Skin epidermis (tissue), 12 donors: ENCODE measurements at regions not wholly inside any gene's neighbourhood (a gene's known extent, or its start where the extent isn't known, plus 50 kb on each side); places are given as distances from the start of the nearest gene placed in this dataset.

ENCODE experiments used
- H3K27ac ChIP-seq, 21 experiments: fragments of 200-600 bp; sonication (generic) in 11 of 21; one replicate each; pipeline ENCODE4 v1.5.0; 2020; ENCODE audit warnings: mild to moderate bottlenecking in 3 of 21, inconsistent platforms in 2 of 21, moderate library complexity in 2 of 21
- H3K4me3 ChIP-seq, 7 experiments: fragments of 200-600 bp; sonication (generic) in 2 of 7; one replicate each; pipeline ENCODE4 v1.5.0; 2020; ENCODE audit warnings: inconsistent platforms in 2 of 7, mild to moderate bottlenecking in 2 of 7, moderate library complexity in 1 of 7

GRCh38 chr2:196268538-196269338, 97.4 kb upstream of the STK17B start:
- Histone ChIP-seq H3K4me3 (no peak overlapping the region), H3K27ac (peak overlapping the region in 16 of 21 experiments; percentile 7 to 83 (median 60))

DNA sequence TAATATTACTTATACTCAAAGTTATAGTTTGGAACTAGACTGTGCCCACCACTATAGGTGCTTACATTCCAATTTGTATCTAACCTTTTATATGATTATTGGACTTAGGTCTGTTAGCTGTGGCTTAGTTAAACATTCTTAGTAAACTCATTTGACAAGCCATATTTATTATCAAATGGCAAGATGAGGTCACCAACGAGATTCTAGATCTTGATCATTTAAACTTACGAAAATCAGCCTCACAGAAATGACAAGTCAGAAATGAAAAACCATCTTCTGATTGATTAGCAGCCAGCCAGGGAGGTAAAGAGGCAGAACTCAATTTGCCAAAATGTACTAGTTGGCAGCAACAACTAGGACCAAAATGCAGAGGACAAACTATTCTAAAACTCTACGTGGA, 100.4 kb upstream of the STK17B start:
- Histone ChIP-seq H3K27ac (no peak overlapping the region), H3K4me3 (no peak overlapping the region)

DNA sequence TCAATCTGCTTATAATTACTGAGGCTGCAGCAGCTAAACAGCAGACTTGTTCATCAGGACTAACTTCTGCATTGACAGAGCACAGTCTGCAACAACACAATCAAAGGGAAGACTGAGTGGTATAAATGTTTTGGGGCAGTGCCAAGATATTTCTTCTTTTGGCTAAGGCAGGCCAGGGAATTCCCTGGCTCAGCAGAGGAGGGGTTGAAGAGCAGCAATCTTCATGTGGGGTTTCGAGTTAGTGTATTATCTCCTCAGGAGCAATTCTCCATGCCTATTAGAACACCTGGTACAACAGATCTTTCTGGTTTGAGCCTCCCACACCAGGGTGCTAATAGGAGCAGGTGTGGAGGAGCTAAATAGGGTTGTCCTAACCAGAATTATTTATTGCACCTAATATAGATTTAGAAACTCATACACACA, 103.0 kb upstream of the STK17B start:
- H3K4me3 ChIP-seq, result no peak overlapping the region
- H3K27ac ChIP-seq, result peak overlapping the region in 17 of 21 experiments; percentile 2 to 77 (median 36)

- Histone ChIP-seq H3K4me3 (no peak overlapping the region), H3K27ac (peak overlapping the region in 12 of 21 experiments; percentile 1 to 78 (median 49))
These were observed 104.4 kb upstream of the STK17B start for GRCh38 chr2:196275646-196276352.

GRCh38 chr2:196276421-196276820, 105.0 kb upstream of the STK17B start:
- Histone ChIP-seq H3K4me3 (no peak overlapping the region), H3K27ac (peak overlapping the region in 9 of 21 experiments; percentile 2 to 78 (median 39))

GRCh38 chr2:196277002-196277401, 105.6 kb upstream of the STK17B start:
- H3K4me3 ChIP-seq, result no peak overlapping the region
- H3K27ac ChIP-seq, result peak overlapping the region in 6 of 21 experiments; percentile 30 to 78 (median 54)

DNA sequence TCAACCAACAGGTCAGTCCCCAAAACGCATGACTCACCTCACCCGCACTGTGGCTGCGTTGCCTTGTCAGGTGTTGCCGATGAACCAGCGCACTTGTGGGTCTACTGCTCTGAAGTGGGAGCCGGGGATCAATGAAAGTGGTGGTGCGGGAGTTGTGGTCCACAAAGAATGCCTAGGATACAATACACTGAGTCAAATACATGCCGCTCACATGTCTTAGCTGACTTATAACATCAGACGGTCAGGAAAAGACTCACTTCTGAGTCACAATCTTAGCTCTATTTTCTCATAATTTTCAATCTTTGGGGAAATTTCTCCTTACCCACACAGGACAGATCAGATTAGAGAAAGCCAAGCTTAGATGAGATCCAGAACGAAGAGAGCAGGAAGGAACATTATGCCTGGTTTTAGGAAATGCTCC, 107.1 kb upstream of the STK17B start:
- peak overlapping the region in 2 of 21 experiments; percentile 14 to 40 for H3K27ac ChIP-seq
- no peak overlapping the region for H3K4me3 ChIP-seq

DNA sequence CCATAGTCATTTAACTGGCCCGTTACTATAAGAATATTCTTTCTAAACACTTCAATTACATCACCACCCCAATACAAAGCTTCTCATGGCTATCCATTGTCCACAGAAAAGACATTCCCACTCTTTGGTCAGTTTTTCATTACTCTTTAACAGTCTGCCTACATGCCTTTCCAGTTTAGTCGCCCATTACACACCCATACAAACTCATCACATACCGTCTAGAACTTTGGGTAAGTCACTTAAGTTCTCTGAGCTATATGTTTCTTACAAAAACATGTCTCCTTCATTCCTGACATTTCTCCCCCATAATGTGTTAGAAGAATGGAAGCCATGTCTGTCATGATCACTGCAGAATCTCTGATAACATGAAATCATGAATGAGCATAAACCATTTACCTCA, 108.2 kb upstream of the STK17B start:
- Histone ChIP-seq H3K4me3 (no peak overlapping the region), H3K27ac (peak overlapping the region in 1 of 21 experiments; percentile 40)

DNA sequence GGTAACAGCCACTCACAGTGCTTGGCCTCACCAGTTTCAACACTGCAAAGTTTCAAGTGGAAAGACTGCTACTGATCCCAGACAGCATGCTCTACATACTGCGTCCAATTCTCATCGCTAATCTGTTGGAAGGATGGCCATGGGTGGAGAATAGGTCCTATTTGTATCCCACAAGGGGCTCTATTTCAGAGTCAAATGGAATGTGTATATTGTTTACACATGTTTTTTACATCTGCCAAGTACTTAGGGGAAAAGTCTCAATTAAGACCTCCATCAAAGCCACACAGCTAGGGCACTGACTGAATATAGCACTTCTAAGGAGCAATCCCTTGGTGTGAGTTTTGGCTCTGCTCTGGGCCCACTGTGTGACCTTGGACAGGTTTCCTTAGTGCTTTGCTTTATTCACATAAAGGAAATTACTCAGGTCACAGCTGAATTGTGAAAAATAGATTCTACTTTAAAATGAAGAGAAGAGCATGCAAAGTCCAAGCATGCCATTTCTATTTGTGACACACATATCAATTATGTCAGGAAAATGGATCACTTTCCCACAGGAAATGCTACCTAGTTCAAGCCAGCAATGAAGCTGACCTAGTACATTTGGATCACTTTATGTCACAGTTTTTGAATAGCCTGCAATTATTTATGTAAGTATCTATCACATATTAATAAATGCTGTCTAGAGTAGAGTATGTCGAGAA, 112.9 kb upstream of the STK17B start:
- Histone ChIP-seq H3K27ac (peak overlapping the region in 4 of 21 experiments; percentile 12 to 56 (median 31)), H3K4me3 (no peak overlapping the region)

DNA sequence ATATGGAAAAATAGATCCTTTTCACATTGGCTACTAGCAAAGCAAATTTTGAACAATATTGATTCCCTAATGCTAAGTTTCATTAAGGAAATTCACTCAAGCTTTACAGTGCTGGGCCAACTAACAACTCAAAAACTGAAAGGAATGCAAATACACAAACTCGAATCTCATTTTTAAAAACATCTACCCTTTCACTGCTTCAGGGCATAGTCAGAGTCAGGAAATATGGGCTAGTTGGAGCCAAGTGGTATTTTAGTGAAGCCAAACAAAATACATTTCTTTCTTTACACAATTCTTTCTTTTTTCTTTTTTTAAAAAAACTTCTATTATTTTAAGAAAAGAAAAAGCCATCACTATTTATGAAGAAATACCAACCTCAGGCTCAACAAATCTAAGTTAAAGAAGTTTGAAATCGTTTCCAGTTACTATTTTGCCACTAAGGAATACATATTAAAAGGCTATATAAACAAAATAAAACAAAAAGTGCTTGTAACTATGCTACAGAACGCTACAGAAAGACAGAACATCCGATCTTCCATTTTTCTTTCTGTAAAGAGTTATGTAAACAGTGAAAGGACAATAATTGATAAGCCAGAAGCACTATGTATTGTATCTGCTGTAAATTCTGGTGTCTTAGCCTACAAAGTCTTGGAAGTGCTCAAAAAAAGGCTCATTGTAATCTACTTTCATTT, 113.6 kb upstream of the STK17B start:
- peak overlapping the region in 4 of 21 experiments; percentile 12 to 56 (median 31) for H3K27ac ChIP-seq
- H3K4me3 ChIP-seq, result no peak overlapping the region

GRCh38 chr2:196286821-196287220, 115.4 kb upstream of the STK17B start:
- H3K4me3 ChIP-seq, result no peak overlapping the region

GRCh38 chr2:196287523-196287922, 116.1 kb upstream of the STK17B start:
- Histone ChIP-seq H3K4me3 (no peak overlapping the region), H3K27ac (peak overlapping the region in 1 of 21 experiments; percentile 20)

More at GRCh38 chr2:196286821-196287220, 115.4 kb upstream of the STK17B start:
- no peak overlapping the region for H3K27ac ChIP-seq

DNA sequence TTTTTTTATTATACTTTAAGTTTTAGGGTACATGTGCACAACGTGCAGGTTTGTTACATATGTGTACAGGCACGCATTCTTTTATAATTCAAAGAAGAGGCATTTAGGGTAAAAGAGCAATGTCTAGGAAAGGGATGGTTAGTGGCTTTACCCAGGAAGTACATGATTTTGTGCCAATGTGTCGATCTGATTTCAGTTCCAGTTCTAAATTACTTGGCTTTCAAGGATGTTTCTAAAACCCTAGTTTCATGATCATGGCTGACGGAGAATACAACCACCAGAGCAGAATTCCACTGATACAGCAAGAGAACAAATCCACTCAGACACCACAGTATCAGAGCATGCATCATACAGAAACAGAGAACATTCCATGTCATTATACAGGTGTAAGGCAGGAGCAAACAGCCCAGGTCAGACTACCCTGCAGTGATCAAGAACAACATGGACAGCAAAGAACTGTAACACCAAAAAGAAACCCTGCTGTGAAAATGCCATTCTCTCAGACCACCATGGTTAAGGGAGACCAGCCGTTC, 116.7 kb upstream of the STK17B start:
- H3K4me3 ChIP-seq, result no peak overlapping the region
- H3K27ac ChIP-seq, result peak overlapping the region in 1 of 21 experiments; percentile 20

DNA sequence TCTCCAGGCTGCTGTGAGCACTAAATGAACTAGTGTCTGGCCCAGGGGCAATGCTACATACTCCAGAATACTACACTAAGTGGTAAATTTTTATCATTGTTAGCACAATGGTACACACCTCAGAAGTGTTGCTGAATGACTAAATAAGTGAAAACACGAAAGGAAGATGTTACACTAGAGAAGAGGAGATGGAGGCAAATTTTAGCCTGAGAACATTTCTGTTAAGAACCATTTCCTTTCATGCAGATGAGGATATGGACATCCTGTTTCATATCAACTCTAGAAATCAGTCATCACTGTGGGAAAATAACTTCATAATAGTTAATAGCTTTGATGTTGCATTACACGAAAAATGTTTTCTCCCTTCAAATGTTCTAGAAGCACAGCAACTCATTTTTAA, 117.6 kb upstream of the STK17B start:
- H3K27ac ChIP-seq, result no peak overlapping the region
- no peak overlapping the region for H3K4me3 ChIP-seq

DNA sequence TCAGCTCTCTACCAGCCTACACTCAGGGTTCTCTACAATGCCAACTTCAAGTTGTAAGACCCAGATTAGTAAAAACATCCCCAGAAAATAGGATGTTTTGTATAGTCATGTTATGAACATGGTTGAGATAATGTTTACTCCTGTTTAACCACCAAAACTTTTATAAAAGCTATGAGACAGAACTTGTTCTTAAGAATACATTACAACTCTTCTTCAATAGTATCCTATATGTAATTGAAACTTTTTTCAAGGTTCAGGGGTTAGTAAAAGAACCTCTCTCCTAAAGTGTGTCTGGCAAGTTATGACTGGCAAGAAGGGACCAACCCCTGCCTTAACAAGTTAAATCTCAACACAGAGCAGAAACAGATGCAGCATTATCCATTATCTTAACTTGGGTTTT, 118.8 kb upstream of the STK17B start:
- Histone ChIP-seq H3K27ac (no peak overlapping the region), H3K4me3 (no peak overlapping the region)

DNA sequence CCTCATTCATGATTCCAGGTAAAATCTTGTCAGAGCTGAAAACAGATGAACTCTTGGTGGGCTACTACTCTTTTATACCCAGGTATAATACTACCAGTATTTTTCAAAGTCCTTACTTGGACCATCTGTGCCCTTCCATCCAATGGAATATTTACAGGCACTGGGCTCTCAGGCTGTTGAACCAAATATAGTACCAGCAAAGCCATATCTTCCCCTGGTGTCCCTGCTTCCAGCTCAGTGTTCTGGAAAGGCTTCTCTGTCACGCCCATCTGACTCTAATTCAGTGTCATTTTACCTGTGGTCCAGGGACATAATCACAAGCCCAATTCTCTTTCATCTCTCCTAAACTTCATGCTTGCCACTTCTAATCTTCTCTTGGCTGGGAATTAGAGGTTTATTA, 119.2 kb upstream of the STK17B start:
- no peak overlapping the region for H3K4me3 ChIP-seq
- no peak overlapping the region for H3K27ac ChIP-seq

- Histone ChIP-seq H3K27ac (peak overlapping the region in 1 of 21 experiments; percentile 30), H3K4me3 (no peak overlapping the region)
These were observed 120.0 kb upstream of the STK17B start for GRCh38 chr2:196291426-196291825.

DNA sequence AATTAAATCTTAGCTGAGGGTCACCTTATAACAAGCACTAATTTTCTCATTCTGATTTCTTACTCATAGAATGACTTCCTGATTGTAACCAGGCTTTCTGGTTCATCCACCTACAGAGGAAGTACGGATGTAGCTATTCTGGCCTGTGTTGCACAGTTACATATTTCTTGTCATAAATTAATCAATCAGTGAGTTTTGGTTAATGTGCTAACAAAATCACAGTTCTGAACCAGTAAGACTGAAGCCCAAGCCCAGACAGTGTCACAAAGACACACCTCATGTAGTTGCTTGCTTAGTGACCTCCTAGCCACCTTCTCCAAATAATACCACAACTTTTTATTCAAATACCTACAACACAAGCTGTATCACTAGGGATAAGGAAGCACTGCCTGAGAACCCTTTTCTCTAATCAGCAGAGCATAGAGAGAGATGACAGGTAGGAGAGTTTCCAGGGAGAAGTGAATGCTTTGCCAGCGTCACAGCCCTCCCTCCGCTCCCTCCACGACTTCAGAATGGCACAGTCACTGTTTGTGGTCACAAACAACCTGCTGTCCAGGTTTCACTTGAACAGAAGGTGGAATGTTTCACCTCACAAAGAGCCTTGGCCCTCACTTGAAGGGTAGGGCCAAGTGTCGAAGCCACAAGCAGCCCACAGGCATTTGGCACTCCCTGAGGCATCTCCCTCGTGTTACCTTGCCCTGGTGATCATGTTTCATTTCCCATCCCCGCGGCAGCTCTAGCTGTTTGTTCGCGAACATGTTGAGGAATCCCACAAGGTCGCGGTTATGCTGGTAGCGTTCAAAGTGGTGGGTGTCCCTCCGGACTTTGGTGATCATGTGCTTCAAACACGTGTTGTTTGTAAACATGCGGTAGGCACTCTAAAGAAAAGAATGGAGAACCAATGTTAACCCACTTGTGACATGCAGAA, 120.8 kb upstream of the STK17B start:
- Histone ChIP-seq H3K27ac (peak overlapping the region in 4 of 21 experiments; percentile 7 to 53 (median 30)), H3K4me3 (no peak overlapping the region)
